ENCODE measurements at regions not wholly inside any gene's neighbourhood (a gene's known extent, or its start where the extent isn't known, plus 50 kb on each side); places are given as distances from the start of the nearest gene placed in this dataset.

DNA sequence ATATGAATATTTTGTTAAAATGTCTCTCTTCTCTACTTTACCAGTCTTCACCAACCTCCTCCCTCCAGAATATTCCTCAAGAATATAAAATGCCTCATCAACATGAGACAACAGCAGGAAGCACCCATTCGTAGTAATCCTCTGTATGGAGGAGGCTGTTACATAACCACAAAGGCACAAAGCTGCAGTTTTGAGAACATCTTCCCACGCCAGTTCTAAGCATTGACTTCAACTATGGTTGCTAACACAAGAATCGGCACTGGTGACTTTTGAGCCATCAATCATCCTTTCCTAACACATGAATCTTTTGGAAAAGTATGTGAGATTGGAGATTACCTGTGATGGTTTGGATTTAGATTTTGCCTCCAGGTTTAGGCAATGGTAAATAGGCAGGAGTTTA lies 54.9 kb upstream of the CYP1B1 start:
- in situ Hi-C loops (cut with HindIII; ENCODE audit: low pct_ligation_motif_present, low pct_unique_long_range_greater_than_20kb, low sequenced_read_pairs), result no loop called here
- no peak for DNase-seq

DNA sequence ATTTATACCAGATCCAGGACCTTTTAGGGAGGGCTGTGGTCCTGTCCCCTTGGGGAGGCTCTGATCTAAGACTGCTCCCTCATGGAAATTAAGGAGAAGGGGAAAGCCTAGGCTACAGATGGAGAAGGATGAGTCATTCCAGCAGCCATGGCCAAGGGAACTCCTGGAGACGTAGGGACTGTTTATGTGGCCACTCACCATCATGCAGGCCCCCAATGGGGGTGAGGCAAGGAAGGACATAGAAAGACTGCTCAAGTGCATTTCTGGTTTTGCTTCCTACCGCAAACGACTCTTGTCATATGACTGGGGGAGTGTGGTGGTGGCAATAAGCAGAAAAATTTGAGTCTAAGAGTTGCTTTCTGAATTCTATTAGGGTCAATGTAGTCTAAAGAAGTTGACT lies 54.0 kb upstream of the CYP1B1 start:
- in situ Hi-C loops (cut with HindIII; ENCODE audit: low pct_ligation_motif_present, low pct_unique_long_range_greater_than_20kb, low sequenced_read_pairs), result no loop called here
- DNase-seq, result no peak

DNA sequence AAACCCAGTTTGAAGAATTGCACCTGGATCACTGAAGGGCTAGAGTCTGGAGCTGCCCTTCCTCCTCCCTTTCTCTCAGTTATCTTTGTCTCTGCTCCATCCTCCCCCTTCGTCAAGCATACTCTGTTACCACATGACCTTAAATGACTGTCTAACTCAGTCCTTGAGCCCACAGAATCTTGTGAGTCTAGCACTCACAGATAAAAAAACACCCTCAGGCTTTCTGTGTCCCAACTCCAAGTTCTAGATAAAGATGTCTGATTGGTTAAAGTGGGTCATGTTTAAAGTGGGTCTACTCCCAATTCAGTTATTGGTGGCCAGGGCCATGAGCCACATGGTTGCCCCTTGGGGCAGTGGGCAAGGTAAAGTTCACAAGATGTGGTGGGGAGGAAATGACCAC lies 53.5 kb upstream of the CYP1B1 start:
- DNase-seq, result no peak

DNA sequence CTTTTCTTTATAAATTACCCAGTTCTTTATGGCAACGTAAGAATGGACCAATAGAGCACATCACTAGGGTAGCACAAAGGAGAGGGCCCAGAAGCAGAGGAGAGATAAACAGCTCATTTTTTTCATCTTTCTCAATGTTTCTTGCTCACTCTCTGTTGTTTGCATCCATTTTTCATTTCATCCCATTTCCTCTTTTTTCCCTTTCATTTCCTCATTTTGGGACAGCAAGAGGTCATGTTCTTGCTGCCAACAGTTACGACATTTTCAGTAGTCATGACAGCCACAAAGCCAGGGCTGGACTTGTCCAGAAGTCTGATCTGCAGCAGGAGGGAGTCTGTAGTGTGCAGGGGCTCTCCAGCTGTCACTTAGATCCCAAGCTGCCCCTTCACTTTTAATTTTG lies 52.7 kb upstream of the CYP1B1 start:
- in situ Hi-C loops (cut with HindIII; ENCODE audit: low pct_ligation_motif_present, low pct_unique_long_range_greater_than_20kb, low sequenced_read_pairs), result no loop called here
- DNase-seq, result no peak

More for the DNA sequence above, 53.5 kb upstream of the CYP1B1 start:
- in situ Hi-C loops (cut with HindIII; ENCODE audit: low pct_ligation_motif_present, low pct_unique_long_range_greater_than_20kb, low sequenced_read_pairs), result no loop called here

DNA sequence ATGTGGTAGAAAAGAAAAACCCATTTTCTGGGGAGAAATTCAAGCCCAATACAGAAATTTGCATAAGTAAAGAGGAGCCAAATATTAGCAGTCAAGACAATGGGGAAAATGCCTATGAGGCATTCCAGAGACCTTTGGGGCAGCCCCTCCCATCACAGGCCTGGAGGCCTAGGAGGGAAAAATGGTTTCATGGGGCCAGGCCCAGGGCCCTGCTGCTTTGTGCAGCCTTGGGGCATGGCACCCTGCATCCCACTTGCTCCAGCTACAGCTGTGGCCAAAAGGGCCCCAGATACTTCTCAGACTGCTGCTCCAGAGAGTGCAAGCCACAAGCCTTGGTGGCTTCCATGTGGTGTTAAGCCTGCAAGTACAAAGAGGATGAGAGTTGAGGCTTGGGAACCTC lies 51.3 kb upstream of the CYP1B1 start:
- no peak for DNase-seq
- in situ Hi-C loops (cut with HindIII; ENCODE audit: low pct_ligation_motif_present, low pct_unique_long_range_greater_than_20kb, low sequenced_read_pairs), result no loop called here

DNA sequence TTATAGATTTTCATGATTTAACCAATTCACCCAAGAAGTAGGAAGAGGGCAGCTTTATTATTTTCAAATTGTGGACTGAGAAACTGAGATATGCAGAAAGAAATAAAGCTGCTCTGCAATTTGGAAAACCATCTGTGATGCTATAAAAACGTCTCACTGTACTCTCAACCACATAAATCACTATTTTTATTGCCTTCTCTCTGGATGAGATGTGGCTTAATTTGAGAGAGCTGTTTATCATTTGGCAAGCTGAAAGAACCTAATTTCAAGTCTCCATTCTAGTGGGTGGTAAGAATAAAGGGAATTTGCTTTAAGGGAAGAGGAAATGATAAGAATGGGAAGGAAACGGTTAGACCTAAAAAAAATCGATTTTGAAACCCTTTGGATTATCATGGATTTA lies 49.9 kb upstream of the CYP1B1 start:
- in situ Hi-C loops (cut with HindIII; ENCODE audit: low pct_ligation_motif_present, low pct_unique_long_range_greater_than_20kb, low sequenced_read_pairs), result no loop called here
- no peak for DNase-seq
